ENCODE measurements at regions not wholly inside any gene's neighbourhood (a gene's known extent, or its start where the extent isn't known, plus 50 kb on each side); places are given as distances from the start of the nearest gene placed in this dataset.
"Not testable (repeated sequence)": the region's sequence is repeated elsewhere in the genome, so short reads cannot be mapped to it uniquely, and the experiment has no call there.

DNA sequence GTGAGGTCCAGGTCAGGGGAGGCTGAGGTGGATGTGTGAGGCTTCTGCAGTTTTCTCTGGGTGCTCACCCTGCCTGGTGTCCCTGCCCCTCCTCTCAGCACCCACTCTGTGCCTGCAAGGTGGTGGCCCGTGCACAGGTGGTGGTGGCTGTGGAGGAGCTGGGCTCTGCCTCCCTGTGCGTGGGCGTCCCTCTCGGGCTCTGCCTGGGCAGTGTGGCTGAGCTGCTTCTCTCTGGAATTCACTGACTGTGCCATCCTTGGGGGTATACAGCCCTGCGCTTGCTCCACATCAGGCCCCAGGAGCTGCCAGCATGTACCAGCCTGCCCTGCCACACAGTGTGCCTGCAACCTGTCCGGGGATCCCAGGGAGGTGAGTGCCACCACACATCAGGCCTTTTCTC lies 369.8 kb downstream of the TMEM121 start:
- TF ChIP-seq POLR2A (IDR thresholded peaks at IDR 0.05); POLR2AphosphoS5 (IDR thresholded peaks at IDR 0.05; ENCODE audit: insufficient read depth in 1 of 2, low read depth in 1 of 2): not testable (repeated sequence)
- TF ChIP-seq, protein P1, sequence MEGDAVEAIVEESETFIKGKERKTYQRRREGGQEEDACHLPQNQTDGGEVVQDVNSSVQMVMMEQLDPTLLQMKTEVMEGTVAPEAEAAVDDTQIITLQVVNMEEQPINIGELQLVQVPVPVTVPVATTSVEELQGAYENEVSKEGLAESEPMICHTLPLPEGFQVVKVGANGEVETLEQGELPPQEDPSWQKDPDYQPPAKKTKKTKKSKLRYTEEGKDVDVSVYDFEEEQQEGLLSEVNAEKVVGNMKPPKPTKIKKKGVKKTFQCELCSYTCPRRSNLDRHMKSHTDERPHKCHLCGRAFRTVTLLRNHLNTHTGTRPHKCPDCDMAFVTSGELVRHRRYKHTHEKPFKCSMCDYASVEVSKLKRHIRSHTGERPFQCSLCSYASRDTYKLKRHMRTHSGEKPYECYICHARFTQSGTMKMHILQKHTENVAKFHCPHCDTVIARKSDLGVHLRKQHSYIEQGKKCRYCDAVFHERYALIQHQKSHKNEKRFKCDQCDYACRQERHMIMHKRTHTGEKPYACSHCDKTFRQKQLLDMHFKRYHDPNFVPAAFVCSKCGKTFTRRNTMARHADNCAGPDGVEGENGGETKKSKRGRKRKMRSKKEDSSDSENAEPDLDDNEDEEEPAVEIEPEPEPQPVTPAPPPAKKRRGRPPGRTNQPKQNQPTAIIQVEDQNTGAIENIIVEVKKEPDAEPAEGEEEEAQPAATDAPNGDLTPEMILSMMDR (IDR thresholded peaks at IDR 0.05): not testable (repeated sequence)
